CD14-positive monocyte (primary cell): ENCODE measurements at regions not wholly inside any gene's neighbourhood (a gene's known extent, or its start where the extent isn't known, plus 50 kb on each side); places are given as distances from the start of the nearest gene placed in this dataset.

ENCODE experiments used
- DNase-seq, 3 donors: peaks; one replicate each; pipeline ENCODE4 v3.0.0-alpha.2; 2011 to 2022
- H2AFZ ChIP-seq: 2 replicates; pipeline ENCODE4 v1.6.0; 2012; ENCODE audit warnings: mild to moderate bottlenecking, low read depth, low read length, inconsistent platforms; ENCODE audit not compliant: insufficient read depth, poor library complexity, severe bottlenecking
- H3K27ac ChIP-seq, 2 donors: 1 replicate in 1 of 2; 2 replicates in 1 of 2; pipeline ENCODE4 v1.5.1; 2012 to 2013; ENCODE audit warnings: low read length in 2 of 2, control low read depth in 1 of 2, inconsistent platforms in 1 of 2, low read depth in 1 of 2, mild to moderate bottlenecking in 1 of 2
- H3K27me3 ChIP-seq, 2 donors: one replicate each; pipeline versions ENCODE4 v1.6.0 to v1.6.1; 2011 to 2013; ENCODE audit warnings: low read length in 2 of 2; ENCODE audit not compliant: control insufficient read depth in 2 of 2, insufficient read depth in 2 of 2
- H3K36me3 ChIP-seq, 2 donors: replicated peaks in 1 of 2; 1 replicate in 1 of 2; 2 replicates in 1 of 2; pipeline versions ENCODE4 v1.5.1 to v1.6.1; 2012 to 2013; ENCODE audit warnings: low read length in 2 of 2, control low read depth in 1 of 2, inconsistent platforms in 1 of 2, mild to moderate bottlenecking in 1 of 2; ENCODE audit not compliant: insufficient read depth in 2 of 2, control insufficient read depth in 1 of 2
- H3K4me1 ChIP-seq, 2 donors: 1 replicate in 1 of 2; 2 replicates in 1 of 2; pipeline versions ENCODE4 v1.5.1 to v1.6.1; 2012 to 2013; ENCODE audit warnings: low read length in 2 of 2, control low read depth in 1 of 2, inconsistent platforms in 1 of 2, mild to moderate bottlenecking in 1 of 2, moderate library complexity in 1 of 2; ENCODE audit not compliant: insufficient read depth in 2 of 2, control insufficient read depth in 1 of 2
- H3K4me2 ChIP-seq: replicated peaks from 2 replicates; pipeline ENCODE3; 2012; ENCODE audit warnings: low read length, moderate library complexity, mild to moderate bottlenecking; ENCODE audit not compliant: poor library complexity, severe bottlenecking; ENCODE audit errors: extremely low read depth
- H3K4me3 ChIP-seq, 3 experiments: fragments of 200-600 bp in 1 of 3; sonication (generic) in 1 of 3; replicated peaks in 1 of 3; 1 replicate in 2 of 3; 2 replicates in 1 of 3; pipeline ENCODE4 v1.5.1; 2011 to 2013; ENCODE audit warnings: low read length in 3 of 3, mild to moderate bottlenecking in 3 of 3, control low read depth in 2 of 3, low read depth in 2 of 3, inconsistent platforms in 1 of 3, moderate library complexity in 1 of 3
- H3K79me2 ChIP-seq: 2 replicates; pipeline ENCODE4 v1.6.0; 2012; ENCODE audit warnings: mild to moderate bottlenecking, control low read depth, inconsistent platforms, low read length, moderate library complexity; ENCODE audit not compliant: insufficient read depth
- H3K9ac ChIP-seq: 2 replicates; pipeline ENCODE4 v1.6.0; 2017; ENCODE audit warnings: low read length, mild to moderate bottlenecking; ENCODE audit not compliant: insufficient read depth, poor library complexity, severe bottlenecking
- H3K9me3 ChIP-seq, 2 donors: replicated peaks in 1 of 2; 1 replicate in 1 of 2; 2 replicates in 1 of 2; pipeline versions ENCODE4 v1.5.1 to v1.6.1; 2012 to 2013; ENCODE audit warnings: low read length in 2 of 2, control low read depth in 1 of 2; ENCODE audit not compliant: control insufficient read depth in 1 of 2, insufficient read depth in 1 of 2
- H4K20me1 ChIP-seq: 2 replicates; pipeline ENCODE4 v1.6.0; 2012; ENCODE audit warnings: mild to moderate bottlenecking, low read length, control low read depth, moderate library complexity; ENCODE audit not compliant: insufficient read depth
- H3K27ac Mint-ChIP-seq, 7 donors: one replicate each; pipeline ENCODE4 v1.8.0; 2020; ENCODE audit warnings: mild to moderate bottlenecking in 7 of 7, mixed read lengths in 7 of 7, moderate library complexity in 6 of 7, inconsistent platforms in 2 of 7
- H3K27me3 Mint-ChIP-seq, 3 donors: one replicate each; pipeline ENCODE4 v1.8.0; 2021 to 2022; ENCODE audit warnings: low read depth in 3 of 3, mild to moderate bottlenecking in 3 of 3, mixed read lengths in 3 of 3, moderate library complexity in 3 of 3, inconsistent platforms in 1 of 3
- H3K36me3 Mint-ChIP-seq, 2 donors: one replicate each; pipeline ENCODE4 v1.8.0; 2020; ENCODE audit warnings: mixed read lengths in 2 of 2, inconsistent platforms in 1 of 2, mild to moderate bottlenecking in 1 of 2
- H3K4me1 Mint-ChIP-seq: one replicate; pipeline ENCODE4 v1.8.0; 2020; ENCODE audit warnings: mild to moderate bottlenecking, mixed read lengths
- H3K4me3 Mint-ChIP-seq, 2 donors: one replicate each; pipeline ENCODE4 v1.8.0; 2020; ENCODE audit warnings: mild to moderate bottlenecking in 2 of 2, mixed read lengths in 2 of 2, moderate library complexity in 1 of 2
- H3K9me3 Mint-ChIP-seq, 7 donors: one replicate each; pipeline ENCODE4 v1.8.0; 2020 to 2022; ENCODE audit warnings: mixed read lengths in 7 of 7, mild to moderate bottlenecking in 6 of 7, moderate library complexity in 6 of 7, inconsistent platforms in 2 of 7
- CTCF ChIP-seq: fragments of 200-600 bp; IDR thresholded peaks from one replicate; pipeline ENCODE4 v1.8.0; 2022; ENCODE audit warnings: antibody characterized with exemption, mild to moderate bottlenecking
- WGBS: methylation state at CpG from one replicate; pipeline ENCODE4 v1.1.5; 2013; ENCODE audit warnings: missing lambda C conversion rate; ENCODE audit not compliant: insufficient coverage; 5-methylcytosine and 5-hydroxymethylcytosine counted together
- intact Hi-C, 2 donors: fragments of 100-400 bp; cut with micrococcal nuclease; formaldehyde crosslinking; loops; one replicate each; pipeline versions ENCODE4 v1.15.0 to v1.15.1; 2023

- no peaks in the 10 kb centered on the region for H4K20me1 ChIP-seq
- no peaks in the 10 kb centered on the region for H3K4me1 ChIP-seq
- intact Hi-C loops: no loop called here
- H3K9me3 Mint-ChIP-seq: peaks cover 0 to 2% (median 0%) of the 10 kb centered on the region in 7 donors
- no peak overlapping the region for H3K9ac ChIP-seq
- no peaks in the 10 kb centered on the region for H3K4me1 Mint-ChIP-seq
- H3K36me3 ChIP-seq: no peaks in the 10 kb centered on the region
- no peak overlapping the region for H3K27ac Mint-ChIP-seq
- no peak for TF ChIP-seq CTCF
- no peaks in the 10 kb centered on the region for H3K36me3 Mint-ChIP-seq
- H3K27ac ChIP-seq: no peak overlapping the region
- H3K4me3 Mint-ChIP-seq: no peak overlapping the region
- H3K27me3 Mint-ChIP-seq: peaks cover 0 to 2% (median 0%) of the 10 kb centered on the region in 3 donors
- whole genome bisulfite sequencing: no CpG with 5 or more reads among the region's 2 CpGs
- H2AFZ ChIP-seq: no peak overlapping the region
- DNase-seq: no peak
- H3K4me3 ChIP-seq: no peak overlapping the region
- no peak overlapping the region for H3K4me2 ChIP-seq
- H3K27me3 ChIP-seq: no peaks in the 10 kb centered on the region
- no peaks in the 10 kb centered on the region for H3K79me2 ChIP-seq
- no peaks in the 10 kb centered on the region for H3K9me3 ChIP-seq
These were observed 563.1 kb downstream of the RFPL4B start for GRCh38 chr6:112910256-112910655.

GRCh38 chr6:112911959-112912358, 564.8 kb downstream of the RFPL4B start:
- DNase-seq: no peak
- Histone ChIP-seq H3K27ac (no peak overlapping the region), H3K9ac (no peak overlapping the region), H4K20me1 (no peaks in the 10 kb centered on the region), H3K4me1 (no peaks in the 10 kb centered on the region), H2AFZ (no peak overlapping the region), H3K4me2 (no peak overlapping the region), H3K27me3 (no peaks in the 10 kb centered on the region), H3K79me2 (no peaks in the 10 kb centered on the region), H3K9me3 (no peaks in the 10 kb centered on the region), H3K4me3 (no peak overlapping the region), H3K36me3 (no peaks in the 10 kb centered on the region)
- Mint-ChIP-seq H3K9me3 (peaks cover 0 to 2% (median 0%) of the 10 kb centered on the region in 7 donors), H3K27me3 (no peaks in the 10 kb centered on the region), H3K27ac (no peak overlapping the region), H3K4me1 (no peaks in the 10 kb centered on the region), H3K4me3 (no peak overlapping the region), H3K36me3 (no peaks in the 10 kb centered on the region)
- TF ChIP-seq CTCF: no peak
- intact Hi-C loops: no loop called here
- 100% methylated on average over 1 of the region's 3 CpGs for WGBS
